Neural crest cell (in vitro differentiated cells): ENCODE measurements at regions not wholly inside any gene's neighbourhood (a gene's known extent, or its start where the extent isn't known, plus 50 kb on each side); places are given as distances from the start of the nearest gene placed in this dataset.

Experiments
- DNase-seq: peaks from one replicate; pipeline ENCODE4 v3.0.0; 2021; ENCODE audit warnings: low read depth, mixed read lengths, low spot score
- H3K27ac Mint-ChIP-seq: one replicate; pipeline ENCODE4 v1.8.0; 2021; ENCODE audit warnings: mild to moderate bottlenecking, mixed read lengths; ENCODE audit not compliant: unreplicated experiment
- H3K27me3 Mint-ChIP-seq: 2 replicates; pipeline ENCODE4 v1.8.0; 2021; ENCODE audit warnings: low read depth, mild to moderate bottlenecking, mixed read lengths
- H3K36me3 Mint-ChIP-seq: 2 replicates; pipeline ENCODE4 v1.8.0; 2021; ENCODE audit warnings: low read depth, mild to moderate bottlenecking, mixed read lengths
- H3K4me1 Mint-ChIP-seq: 2 replicates; pipeline ENCODE4 v1.8.0; 2021; ENCODE audit warnings: mixed read lengths
- H3K4me3 Mint-ChIP-seq: one replicate; pipeline ENCODE4 v1.8.0; 2021; ENCODE audit warnings: mild to moderate bottlenecking, mixed read lengths
- H3K9me3 Mint-ChIP-seq: 2 replicates; pipeline ENCODE4 v1.8.0; 2021; ENCODE audit warnings: mixed read lengths
- TF ChIP-seq, protein P1 (sequence below): fragments of 200-600 bp; sonication (generic); conservative IDR thresholded peaks from 2 replicates; pipeline ENCODE4 v1.5.0; 2021; ENCODE audit warnings: antibody characterized with exemption, mild to moderate bottlenecking

- Mint-ChIP-seq H3K4me3 (no peak overlapping the region), H3K36me3 (peaks cover 10% of the 10 kb centered on the region), H3K9me3 (no peaks in the 10 kb centered on the region), H3K4me1 (no peaks in the 10 kb centered on the region), H3K27me3 (no peaks in the 10 kb centered on the region), H3K27ac (peak overlapping the region; percentile 31)
- DNase-seq: no peak
- TF ChIP-seq, protein P1, sequence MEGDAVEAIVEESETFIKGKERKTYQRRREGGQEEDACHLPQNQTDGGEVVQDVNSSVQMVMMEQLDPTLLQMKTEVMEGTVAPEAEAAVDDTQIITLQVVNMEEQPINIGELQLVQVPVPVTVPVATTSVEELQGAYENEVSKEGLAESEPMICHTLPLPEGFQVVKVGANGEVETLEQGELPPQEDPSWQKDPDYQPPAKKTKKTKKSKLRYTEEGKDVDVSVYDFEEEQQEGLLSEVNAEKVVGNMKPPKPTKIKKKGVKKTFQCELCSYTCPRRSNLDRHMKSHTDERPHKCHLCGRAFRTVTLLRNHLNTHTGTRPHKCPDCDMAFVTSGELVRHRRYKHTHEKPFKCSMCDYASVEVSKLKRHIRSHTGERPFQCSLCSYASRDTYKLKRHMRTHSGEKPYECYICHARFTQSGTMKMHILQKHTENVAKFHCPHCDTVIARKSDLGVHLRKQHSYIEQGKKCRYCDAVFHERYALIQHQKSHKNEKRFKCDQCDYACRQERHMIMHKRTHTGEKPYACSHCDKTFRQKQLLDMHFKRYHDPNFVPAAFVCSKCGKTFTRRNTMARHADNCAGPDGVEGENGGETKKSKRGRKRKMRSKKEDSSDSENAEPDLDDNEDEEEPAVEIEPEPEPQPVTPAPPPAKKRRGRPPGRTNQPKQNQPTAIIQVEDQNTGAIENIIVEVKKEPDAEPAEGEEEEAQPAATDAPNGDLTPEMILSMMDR: no peak
These were observed 141.6 kb upstream of the RIOK3 start for GRCh38 chr18:23311351-23312121.

DNA sequence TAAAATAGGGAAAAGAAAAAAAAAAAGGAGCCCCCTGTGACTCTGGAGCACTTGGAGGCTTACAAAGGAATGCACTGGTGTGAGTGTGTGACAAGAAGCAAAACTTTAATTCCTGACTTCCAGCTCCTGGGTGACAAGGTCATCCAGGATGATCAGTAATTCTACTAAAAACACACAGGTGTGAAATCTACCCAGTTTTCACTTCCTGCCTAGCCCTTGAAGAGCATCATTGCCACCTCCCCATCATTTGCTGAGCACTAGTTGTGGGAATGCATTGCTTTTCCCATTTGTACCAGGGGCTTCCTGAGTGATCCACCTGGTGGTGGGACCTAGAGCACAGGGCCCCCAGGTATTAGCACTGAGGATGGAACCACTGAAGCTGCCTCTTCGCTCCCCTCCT is 139.7 kb upstream of the RIOK3 start:
- no peak for DNase-seq
- TF ChIP-seq, protein P1: no peak
- peaks cover 8% of the 10 kb centered on the region for H3K36me3 Mint-ChIP-seq
- H3K27me3 Mint-ChIP-seq: no peaks in the 10 kb centered on the region
- H3K4me3 Mint-ChIP-seq: no peak overlapping the region
- no peaks in the 10 kb centered on the region for H3K9me3 Mint-ChIP-seq
- H3K27ac Mint-ChIP-seq: no peak overlapping the region
- no peaks in the 10 kb centered on the region for H3K4me1 Mint-ChIP-seq

GRCh38 chr18:23314672-23315071 is 138.4 kb upstream of the RIOK3 start:
- no peak for DNase-seq
- no peaks in the 10 kb centered on the region for H3K9me3 Mint-ChIP-seq
- H3K27me3 Mint-ChIP-seq: no peaks in the 10 kb centered on the region
- H3K4me3 Mint-ChIP-seq: no peak overlapping the region
- TF ChIP-seq, protein P1: no peak
- H3K4me1 Mint-ChIP-seq: no peaks in the 10 kb centered on the region
- H3K27ac Mint-ChIP-seq: no peak overlapping the region
- peaks cover 4% of the 10 kb centered on the region for H3K36me3 Mint-ChIP-seq

- H3K27ac Mint-ChIP-seq: no peak overlapping the region
- no peaks in the 10 kb centered on the region for H3K9me3 Mint-ChIP-seq
- no peak overlapping the region for H3K4me3 Mint-ChIP-seq
- H3K27me3 Mint-ChIP-seq: no peaks in the 10 kb centered on the region
- TF ChIP-seq, protein P1: no peak
- no peak for DNase-seq
- H3K4me1 Mint-ChIP-seq: no peaks in the 10 kb centered on the region
- H3K36me3 Mint-ChIP-seq: peaks cover 4% of the 10 kb centered on the region
These were observed 136.8 kb upstream of the RIOK3 start for GRCh38 chr18:23316316-23316715.

DNA sequence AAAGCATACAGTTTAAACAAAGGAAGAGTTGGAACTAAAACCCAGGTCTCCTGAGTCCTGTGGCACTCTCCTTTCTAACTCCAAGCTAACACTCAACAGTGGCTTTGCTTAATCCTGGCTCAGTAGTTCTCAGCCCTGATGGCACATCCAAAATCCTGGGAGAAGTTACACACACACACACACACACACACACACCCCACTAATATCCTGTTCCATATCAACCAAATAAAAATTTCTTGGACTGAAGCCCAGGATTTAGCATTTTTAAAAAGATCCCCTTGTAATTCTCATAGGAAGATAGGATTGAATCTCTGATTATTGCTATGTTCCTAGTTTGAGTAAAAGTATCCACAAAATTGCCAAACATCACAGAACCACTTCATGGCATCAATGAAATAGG is 136.1 kb upstream of the RIOK3 start:
- H3K9me3 Mint-ChIP-seq: no peaks in the 10 kb centered on the region
- no peak overlapping the region for H3K4me3 Mint-ChIP-seq
- no peaks in the 10 kb centered on the region for H3K27me3 Mint-ChIP-seq
- no peaks in the 10 kb centered on the region for H3K4me1 Mint-ChIP-seq
- TF ChIP-seq, protein P1: no peak
- H3K27ac Mint-ChIP-seq: no peak overlapping the region
- no peak for DNase-seq
- H3K36me3 Mint-ChIP-seq: peaks cover 4% of the 10 kb centered on the region
